SK-N-SH (cell line): ENCODE measurements at regions not wholly inside any gene's neighbourhood (a gene's known extent, or its start where the extent isn't known, plus 50 kb on each side); places are given as distances from the start of the nearest gene placed in this dataset.

ENCODE experiments used
- CTCF ChIA-PET: fragments of 300-600, 350-600 bp; formaldehyde crosslinking; extraction: SDS; loops from one replicate; lab custom pipeline; 2021; lab: Yijun Ruan, JAX
- POLR2A ChIA-PET: fragments of 350-600 bp; sonication (Branson Sonifier 250); formaldehyde crosslinking; extraction: SDS; loops from one replicate; lab custom pipeline; 2020; ENCODE audit warnings: antibody characterized with exemption, inconsistent platforms; lab: Yijun Ruan, JAX
- DNase-seq: peaks from one replicate; pipeline ENCODE4 v3.0.0; 2012
- H2AFZ ChIP-seq: fragments of 200-600 bp; sonication (generic); 2 replicates; pipeline ENCODE4 v1.8.1; 2016; ENCODE audit warnings: antibody characterized with exemption, mild to moderate bottlenecking, low read depth
- H3F3A ChIP-seq: fragments of 200-600 bp; sonication (generic); replicated peaks from 2 replicates; pipeline ENCODE3; 2016; ENCODE audit warnings: antibody characterized with exemption, mild to moderate bottlenecking; ENCODE audit not compliant: insufficient read depth
- H3K27ac ChIP-seq, 2 experiments: fragments of 200-500 bp in 1 of 2; fragments of 200-600 bp in 1 of 2; sonication (Bioruptor generic) in 1 of 2; sonication (generic), shearing (Covaris generic) in 1 of 2; 2 replicates each; pipeline versions ENCODE4 v1.5.1 to v1.6.1; 2014 to 2016; ENCODE audit warnings: low read depth in 2 of 2, inconsistent platforms in 1 of 2, low read length in 1 of 2, mild to moderate bottlenecking in 1 of 2, mixed read lengths in 1 of 2
- H3K27me3 ChIP-seq: fragments of 200-600 bp; sonication (generic), shearing (Covaris generic); 2 replicates; pipeline ENCODE4 v1.6.1; 2016; ENCODE audit warnings: mixed run types; ENCODE audit not compliant: insufficient read depth
- H3K36me3 ChIP-seq, 2 experiments: fragments of 200-500 bp in 1 of 2; fragments of 200-600 bp in 1 of 2; sonication (Bioruptor generic) in 1 of 2; sonication (generic) in 1 of 2; replicated peaks in 1 of 2; 2 replicates each; pipeline versions ENCODE3 to v1.5.1; 2014 to 2016; ENCODE audit warnings: low read length in 1 of 2, mild to moderate bottlenecking in 1 of 2; ENCODE audit not compliant: insufficient read depth in 2 of 2, control insufficient read depth in 1 of 2
- H3K4me1 ChIP-seq, 2 experiments: fragments of 200-500 bp in 1 of 2; fragments of 200-600 bp in 1 of 2; sonication (Bioruptor generic) in 1 of 2; sonication (generic), shearing (Covaris generic) in 1 of 2; 2 replicates each; pipeline versions ENCODE4 v1.5.1 to v1.6.1; 2014 to 2016; ENCODE audit warnings: low read depth in 1 of 2, low read length in 1 of 2, mixed run types in 1 of 2; ENCODE audit not compliant: insufficient read depth in 2 of 2, control insufficient read depth in 1 of 2
- H3K4me2 ChIP-seq: fragments of 200-600 bp; sonication (generic), shearing (Covaris generic); 2 replicates; pipeline ENCODE4 v1.6.1; 2017; ENCODE audit warnings: mixed run types
- H3K4me3 ChIP-seq, 2 experiments: fragments of 200-500 bp in 1 of 2; fragments of 200-600 bp in 1 of 2; sonication (Bioruptor generic) in 1 of 2; sonication (generic), shearing (Covaris generic) in 1 of 2; 2 replicates each; pipeline versions ENCODE4 v1.5.1 to v1.8.1; 2014 to 2016; ENCODE audit warnings: low read depth in 2 of 2, inconsistent platforms in 1 of 2, low read length in 1 of 2, mild to moderate bottlenecking in 1 of 2, mixed read lengths in 1 of 2, moderate library complexity in 1 of 2
- H3K79me2 ChIP-seq: fragments of 200-600 bp; sonication (generic); 2 replicates; pipeline ENCODE4 v1.8.1; 2017; ENCODE audit warnings: mild to moderate bottlenecking; ENCODE audit not compliant: insufficient read depth
- H3K9ac ChIP-seq: fragments of 200-600 bp; sonication (generic); 2 replicates; pipeline ENCODE4 v1.6.1; 2017; ENCODE audit warnings: mixed run types
- H3K9me2 ChIP-seq: fragments of 200-600 bp; sonication (generic); 2 replicates; pipeline ENCODE4 v1.6.1; 2017; ENCODE audit warnings: mixed run types
- H3K9me3 ChIP-seq: fragments of 200-600 bp; sonication (generic); 2 replicates; pipeline ENCODE4 v1.6.1; 2017; ENCODE audit warnings: mixed run types, mild to moderate bottlenecking, moderate library complexity
- H4K20me1 ChIP-seq: fragments of 200-600 bp; sonication (generic); 2 replicates; pipeline ENCODE4 v1.6.1; 2017; ENCODE audit warnings: mild to moderate bottlenecking, mixed run types; ENCODE audit not compliant: insufficient read depth
- CHD2 ChIP-seq: fragments of 150-350 bp; IDR thresholded peaks from 2 replicates; pipeline ENCODE4 v1.6.1; 2018; ENCODE audit warnings: low read length; ENCODE audit not compliant: partially characterized antibody
- CTCF ChIP-seq: fragments of 200-600 bp; sonication (generic); IDR thresholded peaks from 2 replicates; pipeline ENCODE4 v1.6.1; 2017; ENCODE audit warnings: antibody characterized with exemption, mild to moderate bottlenecking, moderate library complexity
- EP300 ChIP-seq, 2 experiments: IDR thresholded peaks; 2 replicates each; pipeline versions ENCODE4 v1.4.0 to v1.6.1; 2012; ENCODE audit warnings: borderline replicate concordance in 1 of 2, low read depth in 1 of 2, low read length in 1 of 2
- EZH2phosphoT487 ChIP-seq: fragments of 200-600 bp; sonication (generic); IDR thresholded peaks from 2 replicates; pipeline ENCODE4 v1.6.1; 2017; ENCODE audit warnings: low read depth, mixed run types, mild to moderate bottlenecking, antibody characterized with exemption, moderate library complexity, borderline replicate concordance
- FOXM1 ChIP-seq: IDR thresholded peaks from 2 replicates; pipeline ENCODE4 v1.4.0; 2012; ENCODE audit warnings: low read depth, mild to moderate bottlenecking
- GABPA ChIP-seq: IDR thresholded peaks from 2 replicates; pipeline ENCODE4 v1.4.0; 2012; ENCODE audit warnings: low read depth, mild to moderate bottlenecking
- MEF2A ChIP-seq: IDR thresholded peaks from 2 replicates; pipeline ENCODE4 v1.4.0; 2012; ENCODE audit warnings: low read depth, borderline replicate concordance
- MXI1 ChIP-seq: IDR thresholded peaks from 2 replicates; pipeline ENCODE4 v1.6.1; 2012; ENCODE audit warnings: mild to moderate bottlenecking, low read depth, low read length, improper control_type of control experiment
- POLR2AphosphoS5 ChIP-seq: IDR thresholded peaks from 2 replicates; pipeline ENCODE4 v1.6.1; 2012; ENCODE audit warnings: low read depth, low read length
- RCOR1 ChIP-seq: fragments of 150-350 bp; IDR thresholded peaks from 2 replicates; pipeline ENCODE4 v1.6.1; 2017; ENCODE audit warnings: antibody characterized with exemption, low read length
- RFX5 ChIP-seq: IDR thresholded peaks from 2 replicates; pipeline ENCODE4 v1.6.1; 2012; ENCODE audit warnings: mild to moderate bottlenecking, improper control_type of control experiment, low read length
- RXRA ChIP-seq: IDR thresholded peaks from 2 replicates; pipeline ENCODE4 v1.4.0; 2012; ENCODE audit warnings: low read depth, mild to moderate bottlenecking, borderline replicate concordance
- SIN3A ChIP-seq: IDR thresholded peaks from 2 replicates; pipeline ENCODE4 v1.6.1; 2012; ENCODE audit warnings: low read depth, mild to moderate bottlenecking, low read length, moderate library complexity, borderline replicate concordance
- SMC3 ChIP-seq: IDR thresholded peaks from 2 replicates; pipeline ENCODE4 v1.6.1; 2012; ENCODE audit warnings: low read depth, low read length, improper control_type of control experiment
- TAF1 ChIP-seq: IDR thresholded peaks from 2 replicates; pipeline ENCODE4 v1.6.1; 2012; ENCODE audit warnings: low read depth, mild to moderate bottlenecking, low read length, moderate library complexity, borderline replicate concordance
- TCF12 ChIP-seq: IDR thresholded peaks from 2 replicates; pipeline ENCODE4 v1.4.0; 2012
- TEAD4 ChIP-seq: IDR thresholded peaks from 2 replicates; pipeline ENCODE4 v1.4.0; 2012; ENCODE audit warnings: mild to moderate bottlenecking, borderline replicate concordance; ENCODE audit not compliant: insufficient read depth
- YY1 ChIP-seq: IDR thresholded peaks from 2 replicates; pipeline ENCODE4 v1.4.0; 2012; ENCODE audit warnings: low read depth, mild to moderate bottlenecking
- TF ChIP-seq, protein P1 (sequence below): IDR thresholded peaks from 2 replicates; pipeline ENCODE4; 2012
- TF ChIP-seq, protein P2 (sequence below): fragments of 150-350 bp; IDR thresholded peaks from 2 replicates; pipeline ENCODE4 v1.6.1; 2016; ENCODE audit warnings: mild to moderate bottlenecking, low read depth, low read length

DNA sequence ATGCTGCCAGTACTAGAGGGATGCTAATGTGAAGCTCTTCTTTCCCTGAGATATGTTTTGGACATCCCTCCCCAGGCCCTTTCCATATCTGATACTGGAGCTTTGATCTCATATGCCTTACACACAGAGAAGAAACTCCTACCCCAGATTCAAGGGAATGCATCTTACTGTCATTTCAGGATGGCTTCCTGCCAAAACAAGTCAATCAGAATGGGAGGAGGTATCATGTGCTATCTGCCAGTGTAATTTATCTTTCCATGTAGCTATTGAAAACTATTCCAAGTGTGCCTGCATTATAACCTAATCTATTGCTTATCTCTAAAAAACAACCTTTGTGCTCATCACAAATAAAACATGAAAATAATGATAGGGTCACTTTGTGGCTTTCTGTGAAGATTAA, 269.9 kb upstream of the SETBP1 start:
- Histone ChIP-seq H3K27me3 (no peaks in the 10 kb centered on the region), H3K9me2 (peaks cover 3% of the 10 kb centered on the region; the same call in 1 of the 2 replicates), H3K79me2 (no peaks in the 10 kb centered on the region), H3K4me1 (no peaks in the 10 kb centered on the region), H3K9ac (no peak overlapping the region), H3K9me3 (no peaks in the 10 kb centered on the region), H3F3A (no peaks in the 10 kb centered on the region), H2AFZ (no peak overlapping the region), H3K36me3 (no peaks in the 10 kb centered on the region), H3K4me3 (no peak overlapping the region), H3K27ac (no peak overlapping the region), H4K20me1 (no peaks in the 10 kb centered on the region), H3K4me2 (no peak overlapping the region)
- POLR2A ChIA-PET, result no interaction called here
- no peak for DNase-seq
- TF ChIP-seq TAF1 (no peak), MEF2A (no peak), RCOR1 (no peak), MXI1 (no peak), EP300 (IDR thresholded peaks at IDR 0.05; ENCODE audit: borderline replicate concordance in 1 of 2, low read depth in 1 of 2, low read length in 1 of 2) (no peak), FOXM1 (no peak), TEAD4 (no peak), POLR2AphosphoS5 (no peak)
- TF ChIP-seq, protein P1, sequence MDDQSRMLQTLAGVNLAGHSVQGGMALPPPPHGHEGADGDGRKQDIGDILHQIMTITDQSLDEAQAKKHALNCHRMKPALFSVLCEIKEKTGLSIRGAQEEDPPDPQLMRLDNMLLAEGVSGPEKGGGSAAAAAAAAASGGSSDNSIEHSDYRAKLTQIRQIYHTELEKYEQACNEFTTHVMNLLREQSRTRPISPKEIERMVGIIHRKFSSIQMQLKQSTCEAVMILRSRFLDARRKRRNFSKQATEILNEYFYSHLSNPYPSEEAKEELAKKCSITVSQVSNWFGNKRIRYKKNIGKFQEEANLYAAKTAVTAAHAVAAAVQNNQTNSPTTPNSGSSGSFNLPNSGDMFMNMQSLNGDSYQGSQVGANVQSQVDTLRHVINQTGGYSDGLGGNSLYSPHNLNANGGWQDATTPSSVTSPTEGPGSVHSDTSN, result no peak
- TF ChIP-seq, protein P2, sequence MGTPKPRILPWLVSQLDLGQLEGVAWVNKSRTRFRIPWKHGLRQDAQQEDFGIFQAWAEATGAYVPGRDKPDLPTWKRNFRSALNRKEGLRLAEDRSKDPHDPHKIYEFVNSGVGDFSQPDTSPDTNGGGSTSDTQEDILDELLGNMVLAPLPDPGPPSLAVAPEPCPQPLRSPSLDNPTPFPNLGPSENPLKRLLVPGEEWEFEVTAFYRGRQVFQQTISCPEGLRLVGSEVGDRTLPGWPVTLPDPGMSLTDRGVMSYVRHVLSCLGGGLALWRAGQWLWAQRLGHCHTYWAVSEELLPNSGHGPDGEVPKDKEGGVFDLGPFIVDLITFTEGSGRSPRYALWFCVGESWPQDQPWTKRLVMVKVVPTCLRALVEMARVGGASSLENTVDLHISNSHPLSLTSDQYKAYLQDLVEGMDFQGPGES, result no peak
- CTCF ChIA-PET, result no interaction called here

GRCh38 chr18:44411262-44411905, 269.3 kb upstream of the SETBP1 start:
- Histone ChIP-seq H3K9me3 (no peaks in the 10 kb centered on the region), H3K27me3 (no peaks in the 10 kb centered on the region), H3F3A (no peaks in the 10 kb centered on the region), H3K9me2 (peaks cover 3% of the 10 kb centered on the region; the same call in 1 of the 2 replicates), H3K79me2 (no peaks in the 10 kb centered on the region), H4K20me1 (no peaks in the 10 kb centered on the region), H3K9ac (no peak overlapping the region), H3K27ac (no peak overlapping the region), H3K36me3 (no peaks in the 10 kb centered on the region), H3K4me3 (no peak overlapping the region), H2AFZ (no peak overlapping the region), H3K4me2 (no peak overlapping the region), H3K4me1 (no peaks in the 10 kb centered on the region)
- no peak for TF ChIP-seq YY1
- TF ChIP-seq RCOR1, result no peak
- no peak for TF ChIP-seq MXI1
- no peak for TF ChIP-seq SIN3A
- TF ChIP-seq RFX5, result no peak
- TF ChIP-seq CTCF, result no peak
- no peak for TF ChIP-seq TCF12
- TF ChIP-seq GABPA, result no peak
- no peak for TF ChIP-seq EZH2phosphoT487
- TF ChIP-seq SMC3, result no peak
- no peak for TF ChIP-seq RXRA
- TF ChIP-seq CHD2, result no peak
- ChIA-PET POLR2A (no interaction called here), CTCF (no interaction called here)
- DNase-seq, result no peak
